ENCODE measurements at regions not wholly inside any gene's neighbourhood (a gene's known extent, or its start where the extent isn't known, plus 50 kb on each side); places are given as distances from the start of the nearest gene placed in this dataset.

- DNase-seq (ENCODE audit: extremely low read depth in 1 of 11, low read depth in 9 of 11, low spot score in 4 of 11), result no peak
Observed at GRCh38 chr10:9786101-9786500, 1231.6 kb upstream of the CELF2 start.

DNA sequence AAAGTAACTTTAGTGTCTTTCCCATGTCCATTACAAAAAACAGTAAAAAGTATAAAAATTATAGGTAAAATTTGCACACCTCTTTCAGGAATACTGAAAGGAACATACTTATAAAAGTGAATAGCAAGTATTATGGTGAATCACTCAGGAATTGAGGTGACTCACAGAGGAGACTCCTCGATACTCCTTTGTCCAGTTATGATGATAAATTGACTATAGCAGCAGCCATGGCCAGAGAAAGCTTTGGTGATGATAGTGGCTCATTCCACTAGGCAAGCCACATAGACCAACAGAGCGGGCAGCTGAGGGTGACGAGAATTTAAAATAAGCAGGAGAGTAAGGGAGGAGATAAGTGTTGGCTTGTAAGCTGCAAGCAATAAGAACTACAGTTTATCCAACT lies 1231.1 kb upstream of the CELF2 start:
- no peak for DNase-seq (ENCODE audit: extremely low read depth in 1 of 11, low read depth in 9 of 11, low spot score in 4 of 11)

DNA sequence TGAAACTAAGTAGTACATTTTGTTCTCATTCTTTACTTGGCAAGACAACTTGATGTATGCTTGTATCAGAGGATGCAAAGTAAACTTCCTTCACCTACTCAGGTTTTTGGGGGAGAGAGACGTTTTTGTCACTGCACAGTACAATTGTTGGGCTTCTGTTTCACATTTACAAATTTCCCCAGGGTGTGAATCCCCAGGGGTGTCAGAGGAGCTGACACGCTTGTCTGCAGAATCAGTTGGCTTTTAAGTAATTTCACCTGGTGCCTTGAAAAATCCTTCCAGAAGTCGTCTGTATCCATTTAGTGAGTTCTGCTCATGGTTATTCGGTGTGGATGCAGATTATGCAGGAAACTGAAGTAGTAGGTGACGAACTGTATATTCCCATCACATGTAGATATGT lies 1227.7 kb upstream of the CELF2 start:
- no peak for DNase-seq (ENCODE audit: extremely low read depth in 1 of 11, low read depth in 9 of 11, low spot score in 4 of 11)

GRCh38 chr10:9792181-9792580 lies 1225.5 kb upstream of the CELF2 start:
- DNase-seq (ENCODE audit: extremely low read depth in 1 of 11, low read depth in 9 of 11, low spot score in 4 of 11), result no peak

DNA sequence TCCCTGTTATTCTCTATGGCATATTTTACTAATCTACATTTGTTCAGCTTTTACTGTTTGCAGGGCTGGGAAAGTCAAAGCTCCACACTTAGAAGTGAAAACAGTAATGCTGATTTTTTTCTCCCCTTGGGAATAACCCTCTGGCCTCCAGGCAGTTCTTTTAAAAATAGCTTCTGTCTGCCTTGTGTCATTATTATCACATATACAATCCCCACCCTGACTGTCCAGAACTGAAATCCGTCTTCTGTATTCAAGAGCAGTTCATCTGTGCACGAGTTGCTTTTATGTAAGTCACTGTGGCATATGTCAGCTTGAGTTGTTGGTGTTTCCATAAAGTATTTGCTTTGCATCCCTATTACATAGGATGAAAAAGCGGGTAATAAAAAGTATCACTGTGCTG lies 1221.1 kb upstream of the CELF2 start:
- no peak for DNase-seq (ENCODE audit: extremely low read depth in 1 of 11, low read depth in 9 of 11, low spot score in 4 of 11)

GRCh38 chr10:9800011-9800410 lies 1217.7 kb upstream of the CELF2 start:
- no peak for DNase-seq (ENCODE audit: extremely low read depth in 1 of 11, low read depth in 9 of 11, low spot score in 4 of 11)

DNA sequence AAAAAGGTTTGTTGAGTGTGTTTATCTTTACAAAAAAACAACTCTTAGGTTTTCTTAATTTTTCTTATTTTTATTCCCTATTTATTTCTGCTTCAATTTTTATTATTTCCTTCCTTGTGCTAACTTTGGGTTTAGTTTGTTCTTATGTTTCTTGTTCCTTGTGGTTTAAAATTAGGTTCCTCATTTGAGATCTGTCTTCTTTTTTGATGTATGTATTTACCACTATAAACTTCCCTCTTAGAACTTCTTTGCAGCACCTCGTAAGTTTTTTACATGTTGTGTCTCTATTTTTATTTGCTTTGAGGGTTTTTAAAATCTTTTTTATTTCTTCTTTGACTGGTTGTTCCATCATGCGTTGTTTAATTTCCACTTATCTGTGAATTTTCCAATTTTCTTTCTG lies 1217.1 kb upstream of the CELF2 start:
- DNase-seq (ENCODE audit: extremely low read depth in 1 of 11, low read depth in 9 of 11, low spot score in 4 of 11), result no peak

DNA sequence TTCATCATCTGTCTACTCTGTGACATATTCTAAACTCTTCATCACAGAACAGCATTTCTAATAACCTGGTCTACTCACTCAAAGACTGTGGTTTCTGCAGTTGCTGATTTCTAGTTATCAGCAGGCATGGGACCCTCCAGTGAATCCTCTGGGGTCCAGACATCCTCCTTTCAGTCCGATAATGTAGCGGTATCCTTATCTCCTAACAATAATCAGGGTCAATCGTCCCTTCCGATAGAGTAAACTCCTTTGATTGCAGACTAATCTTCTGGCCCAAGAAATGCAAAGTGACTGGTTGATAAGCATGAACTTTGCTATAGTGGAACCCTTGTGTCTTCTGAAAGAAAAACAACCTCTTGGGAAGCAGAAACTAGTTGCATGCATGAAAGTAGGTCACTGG lies 1209.8 kb upstream of the CELF2 start:
- DNase-seq (ENCODE audit: extremely low read depth in 1 of 11, low read depth in 9 of 11, low spot score in 4 of 11), result no peak

- no peak for DNase-seq (ENCODE audit: extremely low read depth in 1 of 11, low read depth in 9 of 11, low spot score in 4 of 11)
Observed at GRCh38 chr10:9811601-9812000, 1206.1 kb upstream of the CELF2 start.

GRCh38 chr10:9814285-9814864 lies 1203.3 kb upstream of the CELF2 start:
- DNase-seq (ENCODE audit: extremely low read depth in 1 of 11, low read depth in 9 of 11, low spot score in 4 of 11), result no peak

- DNase-seq (ENCODE audit: extremely low read depth in 1 of 11, low read depth in 9 of 11, low spot score in 4 of 11), result no peak
Observed at GRCh38 chr10:9819756-9820494, 1197.7 kb upstream of the CELF2 start.

GRCh38 chr10:9823268-9823930 lies 1194.3 kb upstream of the CELF2 start:
- DNase-seq (ENCODE audit: extremely low read depth in 1 of 11, low read depth in 9 of 11, low spot score in 4 of 11), result no peak

GRCh38 chr10:9824631-9825071 lies 1193.0 kb upstream of the CELF2 start:
- peak in 8 of 11 donors; percentile 29 to 71 (median 40) for DNase-seq (ENCODE audit: extremely low read depth in 1 of 11, low read depth in 9 of 11, low spot score in 4 of 11)

DNA sequence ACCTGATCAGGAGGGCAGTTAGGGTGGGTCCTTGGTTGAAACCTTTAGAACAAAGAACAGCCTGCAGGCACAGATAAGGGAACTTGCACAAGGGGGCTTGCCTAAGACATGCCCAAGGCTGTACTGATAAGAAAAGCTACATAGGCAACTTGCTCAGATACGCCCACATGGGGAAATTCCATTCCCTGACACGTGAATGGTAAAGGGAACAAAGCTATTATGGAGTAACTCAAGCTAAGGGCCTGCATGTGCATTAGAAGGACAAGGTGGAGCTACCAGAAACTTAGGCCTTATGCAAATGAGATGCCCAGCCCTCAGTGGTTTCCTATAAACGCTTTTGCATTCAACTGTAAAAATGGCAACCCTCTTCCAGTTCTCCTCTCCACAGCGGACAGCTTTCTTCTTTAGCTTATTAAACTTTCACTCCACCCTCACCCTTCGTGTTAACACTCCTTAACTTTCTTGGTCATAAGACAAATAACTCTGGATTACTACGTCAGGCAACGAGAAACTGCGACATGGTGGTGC lies 1192.1 kb upstream of the CELF2 start:
- DNase-seq (ENCODE audit: extremely low read depth in 1 of 11, low read depth in 9 of 11, low spot score in 4 of 11), result no peak

DNA sequence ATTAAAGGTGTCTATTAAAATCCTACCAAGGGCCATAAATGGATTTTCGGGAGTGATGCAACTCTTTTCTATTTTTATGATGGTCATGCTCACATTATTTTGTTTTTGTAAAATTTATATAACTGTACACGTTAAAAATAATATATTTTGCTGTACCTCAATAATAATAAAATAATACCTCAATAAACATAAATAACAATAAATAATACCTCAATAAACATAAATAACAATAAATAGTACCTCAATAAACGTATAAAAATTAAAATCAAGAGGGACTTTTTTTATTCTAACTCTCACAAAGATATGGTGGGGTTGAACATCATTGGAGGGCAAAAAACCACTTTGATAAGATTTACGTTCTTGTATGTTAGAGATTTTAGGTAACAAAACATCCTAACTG lies 1189.6 kb upstream of the CELF2 start:
- DNase-seq (ENCODE audit: extremely low read depth in 1 of 11, low read depth in 9 of 11, low spot score in 4 of 11), result no peak

DNA sequence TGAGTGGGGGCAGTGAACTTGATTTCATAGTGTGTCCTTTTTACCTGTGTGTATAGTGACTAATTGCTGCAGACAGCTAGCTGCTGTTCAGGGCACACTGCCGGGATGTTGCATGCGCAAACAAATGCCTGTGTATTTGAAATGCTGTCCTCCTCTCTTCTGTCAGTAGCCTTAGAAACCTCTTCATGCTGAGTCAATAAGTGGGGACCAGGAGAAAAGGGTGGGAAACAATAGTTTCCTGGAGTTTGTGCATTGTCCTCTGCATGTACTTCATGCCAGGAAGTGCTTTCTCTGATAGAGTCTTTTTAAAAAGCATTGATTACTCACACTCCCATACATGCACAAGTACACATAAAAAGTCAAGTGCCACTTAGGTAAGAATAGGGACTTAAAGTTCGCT lies 1183.7 kb upstream of the CELF2 start:
- no peak for DNase-seq (ENCODE audit: extremely low read depth in 1 of 11, low read depth in 9 of 11, low spot score in 4 of 11)

DNA sequence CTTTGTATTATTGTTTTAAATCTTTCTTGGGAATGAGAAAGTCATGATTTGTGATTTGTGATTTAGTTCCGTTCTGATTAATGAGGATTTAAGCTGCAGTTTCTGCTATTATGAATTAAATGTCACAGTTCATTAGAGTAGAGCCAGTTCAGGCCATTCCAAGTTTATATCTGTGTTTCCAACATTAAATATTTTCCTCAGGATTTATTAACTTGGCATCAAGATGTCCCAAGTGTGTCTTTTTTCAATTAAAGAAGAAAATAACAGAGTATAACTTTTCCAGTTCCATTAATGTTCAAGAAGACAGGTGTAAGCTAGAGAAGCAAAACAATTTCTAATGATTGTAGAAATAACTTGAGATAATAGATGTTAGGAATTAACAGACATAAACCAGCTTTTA lies 1183.2 kb upstream of the CELF2 start:
- DNase-seq (ENCODE audit: extremely low read depth in 1 of 11, low read depth in 9 of 11, low spot score in 4 of 11), result peak in 1 of 11 donors; percentile 43

DNA sequence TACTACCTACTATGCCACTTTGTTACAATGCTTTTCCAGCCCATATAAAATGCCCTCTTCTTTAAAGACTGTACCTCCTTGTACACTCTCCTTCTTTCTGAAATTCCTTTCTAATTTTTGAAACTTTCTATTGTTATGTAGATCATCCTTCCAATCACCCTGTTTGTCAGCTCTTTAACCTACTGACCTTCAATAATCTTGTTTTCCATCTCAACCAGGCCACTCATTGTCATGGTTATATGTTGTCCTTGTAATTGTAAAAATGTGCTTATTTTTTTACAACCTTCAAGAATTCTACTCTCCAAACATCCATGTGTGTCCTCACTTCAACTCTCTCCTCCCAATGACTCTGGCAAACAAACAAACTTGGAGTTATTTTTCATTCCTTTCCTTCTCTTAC lies 1172.6 kb upstream of the CELF2 start:
- DNase-seq (ENCODE audit: extremely low read depth in 1 of 11, low read depth in 9 of 11, low spot score in 4 of 11), result no peak

GRCh38 chr10:9848278-9848677 lies 1169.4 kb upstream of the CELF2 start:
- DNase-seq (ENCODE audit: extremely low read depth in 1 of 11, low read depth in 9 of 11, low spot score in 4 of 11), result no peak

GRCh38 chr10:9848981-9849380 lies 1168.7 kb upstream of the CELF2 start:
- no peak for DNase-seq (ENCODE audit: extremely low read depth in 1 of 11, low read depth in 9 of 11, low spot score in 4 of 11)

All from renal cortex interstitium (tissue), 11 donors.